GM12878 (cell line): ENCODE measurements at regions not wholly inside any gene's neighbourhood (a gene's known extent, or its start where the extent isn't known, plus 50 kb on each side); places are given as distances from the start of the nearest gene placed in this dataset.

ENCODE experiments used
- ATAC-seq: fragments of 200-7000 bp; cut with Tn5 transposase; 3 replicates; pipeline ENCODE4 v1.9.1; 2020; ENCODE audit warnings: mild to moderate bottlenecking, moderate library complexity
- BruUV-seq: library from RNA; stranded (reverse); fragments of 400-500 nt; replicated peaks from 2 replicates; lab custom pipeline; 2021; lab: Mats Ljungman, UMichigan
- CTCF ChIA-PET: fragments of 300-600 bp; sonication (Branson Sonifier 250); formaldehyde crosslinking; extraction: SDS; loops from one replicate; lab custom pipeline; 2021; ENCODE audit warnings: inconsistent platforms; lab: Yijun Ruan, JAX
- POLR2A ChIA-PET: fragments of 350-600 bp; formaldehyde crosslinking; extraction: SDS; loops from one replicate; lab custom pipeline; 2021; ENCODE audit warnings: inconsistent platforms; lab: Charles Lee
- RAD21 ChIA-PET: fragments of 300-600 bp; sonication (Branson Sonifier 250); formaldehyde crosslinking; loops from one replicate; lab custom pipeline; 2023; ENCODE audit warnings: antibody characterized with exemption; ENCODE audit not compliant: unreplicated experiment; lab: Charles Lee
- SMC1A ChIA-PET: fragments of 300-600 bp; sonication (Branson Sonifier 250); formaldehyde crosslinking; loops from one replicate; lab custom pipeline; 2023; ENCODE audit not compliant: unreplicated experiment, uncharacterized antibody; lab: Charles Lee
- DNase-seq: peaks from one replicate; pipeline ENCODE4 v3.0.0-alpha.2; 2011; ENCODE audit warnings: low read depth, low spot score
- FAIRE-seq: peaks from 3 replicates; lab custom pipeline; 2011; peaks lifted over from hg19 to GRCh38; lab: Jason Lieb, UNC
- H2AFZ ChIP-seq: 2 replicates; pipeline ENCODE4 v1.6.0; 2011; ENCODE audit warnings: low read depth, low read length, control low read depth; ENCODE audit not compliant: control insufficient read depth
- H3K27ac ChIP-seq: 2 replicates; pipeline ENCODE4 v1.5.1; 2011; ENCODE audit warnings: control low read depth; ENCODE audit not compliant: control insufficient read depth, insufficient read depth
- H3K27me3 ChIP-seq, 2 experiments: replicated peaks in 1 of 2; 2 replicates each; pipeline versions ENCODE4 v1.6.0 to v1.6.1; 2011; ENCODE audit warnings: low read length in 1 of 2; ENCODE audit not compliant: control insufficient read depth in 2 of 2, insufficient read depth in 2 of 2
- H3K36me3 ChIP-seq, 2 experiments: 2 replicates each; pipeline ENCODE4 v1.5.1; 2011; ENCODE audit warnings: low read length in 1 of 2; ENCODE audit not compliant: control insufficient read depth in 2 of 2, insufficient read depth in 2 of 2
- H3K4me1 ChIP-seq: 2 replicates; pipeline ENCODE4 v1.6.1; 2011; ENCODE audit warnings: mild to moderate bottlenecking, low read length, moderate library complexity, mixed read lengths; ENCODE audit not compliant: control insufficient read depth, insufficient read depth
- H3K4me2 ChIP-seq: 2 replicates; pipeline ENCODE4 v1.6.0; 2011; ENCODE audit warnings: control low read depth; ENCODE audit not compliant: control insufficient read depth, insufficient read depth
- H3K4me3 ChIP-seq: fragments of 200-600 bp; sonication (generic); 2 replicates; pipeline ENCODE4 v1.5.1; 2016
- H3K79me2 ChIP-seq: 2 replicates; pipeline ENCODE4 v1.6.0; 2011; ENCODE audit warnings: low read length; ENCODE audit not compliant: control insufficient read depth, insufficient read depth
- H3K9ac ChIP-seq: 2 replicates; pipeline ENCODE4 v1.8.0; 2011; ENCODE audit warnings: low read length, control low read depth, mixed read lengths; ENCODE audit not compliant: control insufficient read depth, insufficient read depth
- H3K9me3 ChIP-seq: replicated peaks from 3 replicates; pipeline ENCODE4 v1.5.1; 2011; ENCODE audit warnings: mild to moderate bottlenecking, low read length; ENCODE audit not compliant: control insufficient read depth, insufficient read depth
- H4K20me1 ChIP-seq: 2 replicates; pipeline ENCODE4 v1.6.0; 2011; ENCODE audit not compliant: control insufficient read depth, insufficient read depth
- ATF3 ChIP-seq: IDR thresholded peaks from 2 replicates; pipeline ENCODE4 v1.6.1; 2011; ENCODE audit warnings: low read depth, mild to moderate bottlenecking, low read length, moderate library complexity, borderline replicate concordance; ENCODE audit errors: extremely low read depth
- BMI1 ChIP-seq: fragments of 450-650 bp; IDR thresholded peaks from 2 replicates; pipeline ENCODE4 v1.6.1; 2016; ENCODE audit warnings: mild to moderate bottlenecking, moderate library complexity, borderline replicate concordance
- CHD2 ChIP-seq: IDR thresholded peaks from 2 replicates; pipeline ENCODE4 v1.6.1; 2011; ENCODE audit warnings: low read depth, low read length, improper control_type of control experiment, borderline replicate concordance
- EGR1 ChIP-seq, 2 experiments: IDR thresholded peaks; 1 replicate in 1 of 2; 2 replicates in 1 of 2; pipeline ENCODE4 v1.6.1; 2011 to 2012; ENCODE audit warnings: low read depth in 2 of 2, low read length in 2 of 2, borderline replicate concordance in 1 of 2, mild to moderate bottlenecking in 1 of 2, moderate library complexity in 1 of 2
- EP300 ChIP-seq, 2 experiments: fragments of 150-350 bp in 1 of 2; IDR thresholded peaks; 2 replicates each; pipeline ENCODE4 v1.6.1; 2011 to 2012; ENCODE audit warnings: low read depth in 2 of 2, low read length in 2 of 2, borderline replicate concordance in 1 of 2, improper control_type of control experiment in 1 of 2, inconsistent platforms in 1 of 2; ENCODE audit not compliant: control insufficient read depth in 1 of 2
- ESRRA ChIP-seq: IDR thresholded peaks from 2 replicates; pipeline ENCODE4 v1.6.1; 2012; ENCODE audit warnings: mild to moderate bottlenecking, low read length, improper control_type of control experiment
- FOXK2 ChIP-seq: fragments of 450-650 bp; IDR thresholded peaks from 2 replicates; pipeline ENCODE4 v1.6.1; 2017; ENCODE audit warnings: mild to moderate bottlenecking, moderate library complexity
- MEF2A ChIP-seq: IDR thresholded peaks from 2 replicates; pipeline ENCODE4 v1.6.1; 2011; ENCODE audit warnings: low read depth, mild to moderate bottlenecking, low read length, moderate library complexity; ENCODE audit not compliant: insufficient read depth
- MTA3 ChIP-seq: IDR thresholded peaks from 2 replicates; pipeline ENCODE4 v1.6.1; 2012; ENCODE audit warnings: low read length, inconsistent platforms, borderline replicate concordance
- MYC ChIP-seq: IDR thresholded peaks from 2 replicates; pipeline ENCODE4 v1.6.1; 2011; ENCODE audit warnings: mild to moderate bottlenecking, low read length, moderate library complexity, inconsistent platforms; ENCODE audit not compliant: insufficient read depth, insufficient replicate concordance, insufficient read length, severe bottlenecking
- POLR2AphosphoS2 ChIP-seq: IDR thresholded peaks from 2 replicates; pipeline ENCODE4 v1.6.1; 2011; ENCODE audit warnings: low read depth, mild to moderate bottlenecking, low read length, improper control_type of control experiment, moderate library complexity
- STAT1 ChIP-seq: fragments of 450-650 bp; conservative IDR thresholded peaks from 2 replicates; pipeline ENCODE4 v1.6.1; 2014; ENCODE audit warnings: antibody characterized with exemption, mild to moderate bottlenecking
- SUZ12 ChIP-seq: fragments of 200-600 bp; sonication (generic); IDR thresholded peaks from one replicate; pipeline ENCODE4 v1.6.1; 2018; ENCODE audit warnings: antibody characterized with exemption, mild to moderate bottlenecking; ENCODE audit not compliant: unreplicated experiment
- TAF1 ChIP-seq: IDR thresholded peaks from 2 replicates; pipeline ENCODE4 v1.6.1; 2011; ENCODE audit warnings: mild to moderate bottlenecking, low read depth, low read length, borderline replicate concordance
- WRNIP1 ChIP-seq: IDR thresholded peaks from 2 replicates; pipeline ENCODE4 v1.6.1; 2011; ENCODE audit warnings: low read depth, low read length, improper control_type of control experiment, borderline replicate concordance
- YBX1 ChIP-seq: fragments of 450-650 bp; IDR thresholded peaks from 2 replicates; pipeline ENCODE4 v1.6.1; 2016; ENCODE audit warnings: antibody characterized with exemption
- ZNF622 ChIP-seq: fragments of 450-650 bp; IDR thresholded peaks from 2 replicates; pipeline ENCODE4 v1.6.1; 2017; ENCODE audit warnings: mild to moderate bottlenecking, inconsistent platforms
- WGBS: methylation state at CpG from one replicate; pipeline ENCODE4 v1.1.6; 2016; ENCODE audit warnings: low lambda C conversion rate; ENCODE audit not compliant: insufficient replicate concordance, insufficient coverage; ENCODE audit errors: missing lambda C conversion rate; 5-methylcytosine and 5-hydroxymethylcytosine counted together
- in situ Hi-C: fragments of 300-500 bp; cut with MboI; formaldehyde crosslinking; loops from 9 replicates; pipeline ENCODE4 v1.14.3; 2018; ENCODE audit warnings: mixed read lengths
- intact Hi-C: fragments of 100-400 bp; cut with micrococcal nuclease; formaldehyde crosslinking; loops from one replicate; pipeline ENCODE4 v1.14.2; 2022; ENCODE audit not compliant: unreplicated experiment

- BruUV-seq = no TSS peak
- Histone ChIP-seq H3K27me3 (no peaks in the 10 kb centered on the region; a peak in 1 of 4 replicates), H3K36me3 (no peaks in the 10 kb centered on the region), H3K9ac (no peak overlapping the region), H3K9me3 (no peaks in the 10 kb centered on the region), H3K27ac (no peak overlapping the region), H3K4me2 (no peak overlapping the region), H4K20me1 (no peaks in the 10 kb centered on the region), H3K79me2 (no peaks in the 10 kb centered on the region), H3K4me3 (no peak overlapping the region), H2AFZ (no peak overlapping the region), H3K4me1 (no peaks in the 10 kb centered on the region)
- FAIRE-seq (no peak), DNase-seq (no peak), ATAC-seq (no peak)
- RAD21 ChIA-PET = no interaction called here
- CTCF ChIA-PET = interaction anchor here (0.6 to 1.1 kb wide), 2 partner anchors 72 to 926 kb away, joined by 3 read pairs; no protein-coding TSS in a partner anchor
- in situ Hi-C loops = no loop called here
- WGBS = 39% methylated on average over 2 of the region's 2 CpGs
- SMC1A ChIA-PET = no interaction called here
- POLR2A ChIA-PET = no interaction called here
- intact Hi-C loops = no loop called here
- TF ChIP-seq MTA3 (no peak), BMI1 (no peak), ZNF622 (no peak), FOXK2 (no peak), MEF2A (no peak), SUZ12 (no peak), WRNIP1 (no peak), TAF1 (no peak), MYC (no peak), YBX1 (no peak), STAT1 (no peak), EGR1 (IDR thresholded peaks at IDR 0.05; ENCODE audit: borderline replicate concordance in 1 of 2, low read depth in 2 of 2, low read length in 2 of 2) (no peak), ATF3 (no peak), POLR2AphosphoS2 (no peak), ESRRA (no peak), CHD2 (no peak), EP300 (IDR thresholded peaks at IDR 0.05; ENCODE audit: borderline replicate concordance in 1 of 2, control insufficient read depth in 1 of 2, low read depth in 2 of 2, low read length in 2 of 2) (no peak)
Observed at GRCh38 chr2:175275539-175275938, 94.0 kb upstream of the ATP5MC3 start.
